H9 (cell line): ENCODE measurements at regions not wholly inside any gene's neighbourhood (a gene's known extent, or its start where the extent isn't known, plus 50 kb on each side); places are given as distances from the start of the nearest gene placed in this dataset.

ENCODE experiments used
- DNase-seq: peaks from one replicate; pipeline ENCODE4 v3.0.0-alpha.2; 2017
- H2AFZ ChIP-seq: one replicate; pipeline ENCODE4 v1.6.1; 2013; ENCODE audit warnings: mild to moderate bottlenecking, low read length, control low read depth, moderate library complexity
- H2AK5ac ChIP-seq: 2 replicates; pipeline ENCODE4 v1.6.1; 2013; ENCODE audit warnings: low read length, control low read depth, mixed read lengths; ENCODE audit not compliant: insufficient read length
- H2BK120ac ChIP-seq: one replicate; pipeline ENCODE4 v1.6.1; 2013; ENCODE audit warnings: low read depth, mild to moderate bottlenecking, low read length, control low read depth, inconsistent platforms; ENCODE audit not compliant: poor library complexity, severe bottlenecking
- H2BK12ac ChIP-seq: 2 replicates; pipeline ENCODE4 v1.6.1; 2013; ENCODE audit warnings: low read length, control low read depth, mixed read lengths, low read depth; ENCODE audit not compliant: insufficient read length
- H2BK15ac ChIP-seq: 2 replicates; pipeline ENCODE4 v1.6.1; 2013; ENCODE audit warnings: low read depth, low read length, control low read depth
- H2BK20ac ChIP-seq: one replicate; pipeline ENCODE4 v1.6.1; 2013; ENCODE audit warnings: low read depth, mild to moderate bottlenecking, low read length, control low read depth, inconsistent platforms; ENCODE audit not compliant: poor library complexity, severe bottlenecking
- H2BK5ac ChIP-seq: 2 replicates; pipeline ENCODE4 v1.6.1; 2013; ENCODE audit warnings: low read length, control low read depth, mixed read lengths; ENCODE audit not compliant: insufficient read length
- H3K14ac ChIP-seq: 2 replicates; pipeline ENCODE4 v1.6.1; 2013; ENCODE audit warnings: low read length, control low read depth; ENCODE audit not compliant: insufficient read depth
- H3K18ac ChIP-seq: 2 replicates; pipeline ENCODE4 v1.6.1; 2013; ENCODE audit warnings: low read depth, mild to moderate bottlenecking, mixed read lengths, low read length, control low read depth; ENCODE audit not compliant: insufficient read length
- H3K23ac ChIP-seq: 2 replicates; pipeline ENCODE4 v1.6.1; 2013; ENCODE audit warnings: low read length, control low read depth, mixed read lengths, low read depth; ENCODE audit not compliant: insufficient read length
- H3K23me2 ChIP-seq: 2 replicates; pipeline ENCODE4 v1.6.1; 2013; ENCODE audit warnings: low read depth, mild to moderate bottlenecking, mixed read lengths, low read length, control low read depth; ENCODE audit not compliant: insufficient read length, poor library complexity, severe bottlenecking
- H3K27ac ChIP-seq: 2 replicates; pipeline ENCODE4 v1.5.1; 2013; ENCODE audit warnings: low read length, control low read depth, mixed read lengths, low read depth; ENCODE audit not compliant: insufficient read length
- H3K27me3 ChIP-seq: 2 replicates; pipeline ENCODE4 v1.6.1; 2013; ENCODE audit warnings: low read length, control low read depth, inconsistent platforms; ENCODE audit not compliant: insufficient read depth
- H3K4ac ChIP-seq: 2 replicates; pipeline ENCODE4 v1.6.1; 2013; ENCODE audit warnings: low read depth, mild to moderate bottlenecking, control low read depth, inconsistent platforms, low read length, moderate library complexity
- H3K4me1 ChIP-seq: 2 replicates; pipeline ENCODE4 v1.6.1; 2013; ENCODE audit warnings: low read length, control low read depth, inconsistent platforms; ENCODE audit not compliant: insufficient read depth
- H3K4me2 ChIP-seq: 2 replicates; pipeline ENCODE4 v1.6.1; 2013; ENCODE audit warnings: low read length, control low read depth, mixed read lengths; ENCODE audit not compliant: insufficient read length, insufficient read depth
- H3K56ac ChIP-seq: 2 replicates; pipeline ENCODE4 v1.6.1; 2013; ENCODE audit warnings: low read depth, mild to moderate bottlenecking, mixed read lengths, low read length, control low read depth; ENCODE audit not compliant: insufficient read length
- H3K79me1 ChIP-seq: 2 replicates; pipeline ENCODE4 v1.6.1; 2013; ENCODE audit warnings: low read depth, mild to moderate bottlenecking, moderate library complexity, low read length, control low read depth, inconsistent platforms; ENCODE audit not compliant: insufficient read depth, poor library complexity, severe bottlenecking
- H3K79me2 ChIP-seq: 2 replicates; pipeline ENCODE4 v1.6.1; 2013; ENCODE audit warnings: low read length, control low read depth, inconsistent platforms; ENCODE audit not compliant: insufficient read depth
- H3K9ac ChIP-seq: 2 replicates; pipeline ENCODE4 v1.6.1; 2013; ENCODE audit warnings: low read length, control low read depth, mixed read lengths; ENCODE audit not compliant: insufficient read length; ENCODE audit errors: extremely low read depth
- H3K9me3 ChIP-seq: one replicate; pipeline ENCODE4 v1.6.1; 2013; ENCODE audit warnings: low read depth, low read length, inconsistent platforms; ENCODE audit not compliant: control insufficient read depth
- H3T11ph ChIP-seq: one replicate; pipeline ENCODE4 v1.6.1; 2013; ENCODE audit warnings: mild to moderate bottlenecking, low read length, control low read depth, inconsistent platforms
- H4K20me1 ChIP-seq: one replicate; pipeline ENCODE4 v1.6.1; 2013; ENCODE audit not compliant: control insufficient read depth, insufficient read length, insufficient read depth
- H4K5ac ChIP-seq: 2 replicates; pipeline ENCODE4 v1.6.1; 2013; ENCODE audit warnings: low read depth, mild to moderate bottlenecking, mixed read lengths, low read length, control low read depth; ENCODE audit not compliant: insufficient read length
- H4K8ac ChIP-seq: replicated peaks from 2 replicates; pipeline ENCODE4 v1.6.1; 2013; ENCODE audit warnings: low read length, control low read depth, mixed read lengths, low read depth; ENCODE audit not compliant: insufficient read length
- H4K91ac ChIP-seq: 2 replicates; pipeline ENCODE4 v1.6.1; 2013; ENCODE audit warnings: low read depth, mild to moderate bottlenecking, moderate library complexity, mixed read lengths, low read length, control low read depth; ENCODE audit not compliant: insufficient read length
- H3K27ac Mint-ChIP-seq, 3 experiments: 2 replicates in 2 of 3; 3 replicates in 1 of 3; pipeline ENCODE4 v1.8.0; 2020 to 2021; ENCODE audit warnings: mixed read lengths in 3 of 3, mild to moderate bottlenecking in 1 of 3, moderate library complexity in 1 of 3
- H3K27me3 Mint-ChIP-seq: 2 replicates; pipeline ENCODE4 v1.8.0; 2021; ENCODE audit warnings: low read depth, mild to moderate bottlenecking, moderate library complexity, mixed read lengths
- H3K36me3 Mint-ChIP-seq, 3 experiments: 2 replicates in 2 of 3; 3 replicates in 1 of 3; pipeline ENCODE4 v1.8.0; 2020 to 2021; ENCODE audit warnings: low read depth in 3 of 3, mixed read lengths in 3 of 3; ENCODE audit not compliant: insufficient read depth in 1 of 3
- H3K4me1 Mint-ChIP-seq, 2 experiments: 2 replicates each; pipeline ENCODE4 v1.8.0; 2020; ENCODE audit warnings: mixed read lengths in 2 of 2
- H3K4me3 Mint-ChIP-seq, 2 experiments: 2 replicates in 1 of 2; 3 replicates in 1 of 2; pipeline ENCODE4 v1.8.0; 2020 to 2021; ENCODE audit warnings: mild to moderate bottlenecking in 2 of 2, mixed read lengths in 2 of 2, moderate library complexity in 1 of 2
- H3K9me3 Mint-ChIP-seq, 2 experiments: 2 replicates in 1 of 2; 3 replicates in 1 of 2; pipeline ENCODE4 v1.8.0; 2020; ENCODE audit warnings: mild to moderate bottlenecking in 2 of 2, mixed read lengths in 2 of 2, moderate library complexity in 1 of 2
- CTCF ChIP-seq: fragments of 200-600 bp; sonication (generic); conservative IDR thresholded peaks from 3 replicates; pipeline ENCODE4 v1.8.0; 2021; ENCODE audit warnings: antibody characterized with exemption, mild to moderate bottlenecking
- WGBS: extraction: QIAGEN DNeasy Blood & Tissue Kit; methylation state at CpG from one replicate; pipeline ENCODE4 v1.1.7; 2013; ENCODE audit warnings: missing lambda C conversion rate, low lambda C conversion rate, mixed read lengths; ENCODE audit not compliant: insufficient read length; ENCODE audit errors: extremely low coverage; 5-methylcytosine and 5-hydroxymethylcytosine counted together

GRCh38 chr1:91170571-91170970 is 148.7 kb upstream of the ZNF644 start:
- H3K9me3 Mint-ChIP-seq: no peaks in the 10 kb centered on the region; a peak in 1 of 5 replicates
- H2BK120ac ChIP-seq: no peak overlapping the region
- H3K27me3 Mint-ChIP-seq: peaks cover 2% of the 10 kb centered on the region; the same call in 1 of the 2 replicates

More at GRCh38 chr1:91170571-91170970, 148.7 kb upstream of the ZNF644 start:
- Mint-ChIP-seq H3K4me1 (peaks cover 3 to 4% of the 10 kb centered on the region in 2 experiments), H3K4me3 (no peak overlapping the region), H3K36me3 (no peaks in the 10 kb centered on the region), H3K27ac (peak overlapping the region in 1 of 3 experiments; percentile 59; a peak in 2 of 7 replicates)
- Histone ChIP-seq H3K9ac (no peak overlapping the region), H3K14ac (no peak overlapping the region), H3K4ac (no peak overlapping the region), H4K91ac (no peak overlapping the region), H3K18ac (no peak overlapping the region), H3K9me3 (no peaks in the 10 kb centered on the region), H2AK5ac (no peak overlapping the region), H2BK12ac (no peak overlapping the region), H3T11ph (no peak overlapping the region), H3K23me2 (no peaks in the 10 kb centered on the region), H2BK20ac (no peak overlapping the region), H4K5ac (no peak overlapping the region), H2BK5ac (no peak overlapping the region), H3K79me2 (no peaks in the 10 kb centered on the region), H3K27ac (no peak overlapping the region), H4K20me1 (no peaks in the 10 kb centered on the region), H3K27me3 (no peaks in the 10 kb centered on the region), H4K8ac (no peak overlapping the region), H2BK15ac (no peak overlapping the region), H3K23ac (no peak overlapping the region), H3K4me1 (no peaks in the 10 kb centered on the region), H3K79me1 (no peaks in the 10 kb centered on the region), H2AFZ (no peak overlapping the region), H3K4me2 (no peak overlapping the region), H3K56ac (no peak overlapping the region)
- no peak for TF ChIP-seq CTCF
- no peak for DNase-seq
- WGBS: no CpG with 5 or more reads among the region's 4 CpGs
